ENCODE measurements at regions not wholly inside any gene's neighbourhood (a gene's known extent, or its start where the extent isn't known, plus 50 kb on each side); places are given as distances from the start of the nearest gene placed in this dataset.

DNA sequence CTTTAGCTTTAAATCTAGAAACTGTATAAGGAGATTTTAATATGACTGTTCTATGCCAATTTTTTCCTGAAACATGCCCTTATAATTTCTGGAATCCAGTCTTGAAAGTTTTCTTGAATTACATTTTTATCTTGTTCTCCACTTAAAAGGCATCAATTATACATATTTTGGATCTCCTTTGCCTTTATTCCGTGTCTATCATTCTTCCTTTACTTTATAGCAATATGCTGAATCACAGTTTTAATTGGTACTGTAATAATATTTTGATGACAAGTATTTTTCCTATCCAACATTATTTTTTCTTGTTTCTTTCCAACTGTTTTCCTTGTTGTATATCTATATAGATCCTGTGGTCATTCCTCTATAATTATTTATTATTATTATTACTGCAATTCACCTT is 361.2 kb downstream of the PIK3R1 start:
- TF ChIP-seq POLR2AphosphoS5 (IDR thresholded peaks at IDR 0.05; ENCODE audit: borderline replicate concordance, low read depth, low read length) (no peak), EZH2 (IDR thresholded peaks at IDR 0.05) (no peak), FOXP2 (optimal IDR thresholded peaks at IDR 0.05; ENCODE audit: control extremely low read depth, extremely low read length, insufficient read depth) (no peak)
